HFFc6 (cell line): ENCODE measurements at regions not wholly inside any gene's neighbourhood (a gene's known extent, or its start where the extent isn't known, plus 50 kb on each side); places are given as distances from the start of the nearest gene placed in this dataset.

Experiments used
- DNase-seq: peaks from one replicate; pipeline ENCODE4 v3.0.0-alpha.2; 2018
- H3K27ac Mint-ChIP-seq: 2 replicates; pipeline ENCODE4 v1.8.0; 2020; ENCODE audit warnings: mild to moderate bottlenecking, mixed read lengths
- H3K27me3 Mint-ChIP-seq: 2 replicates; pipeline ENCODE4 v1.8.0; 2021; ENCODE audit warnings: mild to moderate bottlenecking, moderate library complexity, mixed read lengths; ENCODE audit not compliant: insufficient read depth
- H3K36me3 Mint-ChIP-seq: 2 replicates; pipeline ENCODE4 v1.8.0; 2021; ENCODE audit warnings: low read depth, mixed read lengths
- H3K4me1 Mint-ChIP-seq: 2 replicates; pipeline ENCODE4 v1.8.0; 2020; ENCODE audit warnings: low read depth, mixed read lengths
- H3K4me3 Mint-ChIP-seq: 2 replicates; pipeline ENCODE4 v1.8.0; 2020; ENCODE audit warnings: mild to moderate bottlenecking, moderate library complexity, mixed read lengths
- H3K9me3 Mint-ChIP-seq: 2 replicates; pipeline ENCODE4 v1.8.0; 2020; ENCODE audit warnings: mild to moderate bottlenecking, mixed read lengths
- TF ChIP-seq, protein P1 (sequence below): fragments of 200-600 bp; sonication (generic); IDR thresholded peaks from 2 replicates; pipeline ENCODE4 v1.5.0; 2021; ENCODE audit warnings: antibody characterized with exemption, mild to moderate bottlenecking

DNA sequence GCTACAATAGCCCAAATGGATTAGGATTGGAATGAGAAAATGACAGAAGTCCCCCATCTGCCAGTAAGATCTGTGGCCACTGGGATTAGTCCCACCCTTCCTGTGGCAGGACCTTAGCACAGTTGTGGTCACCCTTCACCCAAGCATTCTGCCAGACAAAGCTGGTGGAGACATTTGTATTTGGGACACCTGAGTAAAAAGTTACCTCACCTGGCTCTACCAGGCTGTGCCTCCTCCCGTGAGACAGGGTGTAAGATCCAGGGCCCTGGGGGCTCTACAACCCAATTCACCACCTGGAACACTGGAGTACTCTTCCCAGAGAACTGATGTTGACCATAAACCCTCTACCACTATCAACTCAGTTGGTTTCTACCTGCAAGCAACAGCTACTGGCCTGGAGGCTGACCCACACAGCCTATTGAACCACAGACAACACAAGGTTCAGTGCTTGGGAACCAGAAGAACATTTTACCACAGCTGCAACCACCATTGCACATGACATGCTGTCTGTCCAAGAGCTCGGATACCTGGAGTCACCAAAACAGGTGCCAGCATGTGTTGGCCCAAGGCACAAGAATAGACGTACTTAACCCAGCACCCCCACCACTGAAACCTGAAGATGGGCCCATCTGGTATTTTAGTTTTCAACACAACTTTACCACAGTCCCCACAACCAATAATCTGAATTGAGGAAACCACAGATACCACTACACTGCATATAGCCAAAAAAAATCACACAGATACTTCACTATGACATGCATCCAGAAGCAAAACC, 1686.7 kb downstream of the SI start:
- Mint-ChIP-seq H3K9me3 (peaks cover 19% of the 10 kb centered on the region), H3K4me3 (no peak overlapping the region), H3K36me3 (no peaks in the 10 kb centered on the region), H3K27me3 (no peaks in the 10 kb centered on the region), H3K27ac (no peak overlapping the region), H3K4me1 (no peaks in the 10 kb centered on the region)
- TF ChIP-seq, protein P1, sequence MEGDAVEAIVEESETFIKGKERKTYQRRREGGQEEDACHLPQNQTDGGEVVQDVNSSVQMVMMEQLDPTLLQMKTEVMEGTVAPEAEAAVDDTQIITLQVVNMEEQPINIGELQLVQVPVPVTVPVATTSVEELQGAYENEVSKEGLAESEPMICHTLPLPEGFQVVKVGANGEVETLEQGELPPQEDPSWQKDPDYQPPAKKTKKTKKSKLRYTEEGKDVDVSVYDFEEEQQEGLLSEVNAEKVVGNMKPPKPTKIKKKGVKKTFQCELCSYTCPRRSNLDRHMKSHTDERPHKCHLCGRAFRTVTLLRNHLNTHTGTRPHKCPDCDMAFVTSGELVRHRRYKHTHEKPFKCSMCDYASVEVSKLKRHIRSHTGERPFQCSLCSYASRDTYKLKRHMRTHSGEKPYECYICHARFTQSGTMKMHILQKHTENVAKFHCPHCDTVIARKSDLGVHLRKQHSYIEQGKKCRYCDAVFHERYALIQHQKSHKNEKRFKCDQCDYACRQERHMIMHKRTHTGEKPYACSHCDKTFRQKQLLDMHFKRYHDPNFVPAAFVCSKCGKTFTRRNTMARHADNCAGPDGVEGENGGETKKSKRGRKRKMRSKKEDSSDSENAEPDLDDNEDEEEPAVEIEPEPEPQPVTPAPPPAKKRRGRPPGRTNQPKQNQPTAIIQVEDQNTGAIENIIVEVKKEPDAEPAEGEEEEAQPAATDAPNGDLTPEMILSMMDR, result no peak
- DNase-seq, result no peak

DNA sequence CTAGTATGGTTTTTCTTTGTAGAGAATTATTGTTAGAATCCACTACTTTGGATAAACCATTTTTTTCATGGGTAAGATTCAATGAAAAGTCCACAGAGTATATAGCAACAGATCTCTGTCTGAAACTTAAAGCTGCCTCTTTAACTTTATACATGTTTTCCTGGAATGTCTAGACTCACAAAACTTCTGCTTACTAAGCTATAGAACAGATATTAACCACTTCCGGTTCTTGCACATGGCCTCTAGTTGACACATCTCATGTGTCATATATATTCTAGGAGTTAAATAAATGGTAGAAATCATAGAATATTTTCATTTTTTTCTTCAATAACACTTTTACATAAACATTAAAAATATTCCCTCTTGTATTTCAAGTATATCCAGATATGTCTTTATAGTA, 1693.9 kb downstream of the SI start:
- no peak for DNase-seq
- Mint-ChIP-seq H3K36me3 (no peaks in the 10 kb centered on the region), H3K27me3 (no peaks in the 10 kb centered on the region), H3K9me3 (no peaks in the 10 kb centered on the region; the same call in 1 of the 2 replicates), H3K27ac (no peak overlapping the region), H3K4me3 (no peak overlapping the region), H3K4me1 (no peaks in the 10 kb centered on the region)
- TF ChIP-seq, protein P1, result no peak

DNA sequence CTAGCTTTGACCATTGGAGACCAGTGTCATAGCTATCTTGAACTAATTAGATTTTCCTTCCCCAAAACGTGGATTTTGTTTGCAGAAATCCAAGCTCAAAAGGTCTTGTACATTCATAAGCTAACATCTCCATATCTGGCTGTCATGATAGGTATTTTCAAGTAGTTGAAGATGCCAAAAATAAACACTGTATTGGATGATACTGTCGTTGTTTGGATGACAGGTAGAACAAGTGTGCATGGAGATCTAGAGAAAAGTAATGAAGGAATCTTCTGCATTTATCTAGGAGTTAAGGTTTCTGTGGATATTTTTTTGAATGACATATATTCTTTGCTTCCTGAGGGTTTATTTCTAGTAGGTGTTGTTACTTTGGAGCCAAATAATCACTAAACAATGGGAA, 1696.1 kb downstream of the SI start:
- no peak for DNase-seq
- Mint-ChIP-seq H3K36me3 (no peaks in the 10 kb centered on the region), H3K4me1 (no peaks in the 10 kb centered on the region), H3K9me3 (peaks cover 3% of the 10 kb centered on the region; the same call in 1 of the 2 replicates), H3K27ac (no peak overlapping the region), H3K4me3 (no peak overlapping the region), H3K27me3 (peaks cover 1% of the 10 kb centered on the region; the same call in 1 of the 2 replicates)
- TF ChIP-seq, protein P1, result no peak

DNA sequence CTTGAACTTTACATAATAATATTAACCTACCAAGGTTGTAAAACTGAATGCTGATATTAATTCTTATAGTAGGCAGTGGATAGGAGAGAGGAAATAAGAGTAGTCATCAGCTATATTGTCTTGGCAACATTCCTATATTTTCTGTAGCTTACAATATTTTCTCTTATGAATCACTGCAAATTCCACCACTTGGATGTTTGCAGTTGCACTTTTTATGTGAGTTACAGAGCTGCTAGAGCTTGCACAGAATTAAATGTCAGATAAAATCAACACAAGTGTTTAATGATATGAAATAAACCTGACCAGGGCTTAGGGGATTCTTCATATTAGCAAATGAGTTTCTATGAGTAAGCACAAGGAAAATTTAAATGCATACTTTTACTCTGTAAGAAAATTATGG, 1710.1 kb downstream of the SI start:
- TF ChIP-seq, protein P1, result no peak
- Mint-ChIP-seq H3K27me3 (no peaks in the 10 kb centered on the region), H3K4me3 (no peak overlapping the region), H3K9me3 (peaks cover 13% of the 10 kb centered on the region), H3K4me1 (no peaks in the 10 kb centered on the region), H3K27ac (no peak overlapping the region), H3K36me3 (no peaks in the 10 kb centered on the region)
- no peak for DNase-seq

DNA sequence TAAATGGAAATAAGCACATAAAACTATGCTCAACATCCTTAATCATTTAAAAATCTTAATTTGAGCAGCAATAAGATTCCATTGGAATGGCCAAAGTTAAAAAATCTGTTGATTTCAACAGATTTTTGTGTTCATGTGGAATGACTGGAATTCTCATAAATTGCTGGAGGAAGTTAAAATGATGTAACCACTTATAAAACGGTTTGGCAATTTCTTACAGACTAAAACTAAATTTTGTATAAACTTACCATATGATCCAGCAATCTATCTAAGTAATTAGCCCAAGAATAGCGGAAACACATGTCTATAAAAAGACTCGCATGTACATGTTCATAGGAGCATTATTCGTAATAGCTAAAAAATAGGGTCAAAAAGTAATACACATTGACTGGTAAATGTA, 1713.6 kb downstream of the SI start:
- H3K36me3 Mint-ChIP-seq, result no peaks in the 10 kb centered on the region
- H3K4me3 Mint-ChIP-seq, result no peak overlapping the region
- no peak for DNase-seq
- H3K4me1 Mint-ChIP-seq, result peaks cover 10% of the 10 kb centered on the region; the same call in 1 of the 2 replicates
- no peak overlapping the region for H3K27ac Mint-ChIP-seq
- no peaks in the 10 kb centered on the region for H3K27me3 Mint-ChIP-seq
- H3K9me3 Mint-ChIP-seq, result peaks cover 13% of the 10 kb centered on the region
- TF ChIP-seq, protein P1, result no peak
